ENCODE measurements at regions not wholly inside any gene's neighbourhood (a gene's known extent, or its start where the extent isn't known, plus 50 kb on each side); places are given as distances from the start of the nearest gene placed in this dataset.

DNA sequence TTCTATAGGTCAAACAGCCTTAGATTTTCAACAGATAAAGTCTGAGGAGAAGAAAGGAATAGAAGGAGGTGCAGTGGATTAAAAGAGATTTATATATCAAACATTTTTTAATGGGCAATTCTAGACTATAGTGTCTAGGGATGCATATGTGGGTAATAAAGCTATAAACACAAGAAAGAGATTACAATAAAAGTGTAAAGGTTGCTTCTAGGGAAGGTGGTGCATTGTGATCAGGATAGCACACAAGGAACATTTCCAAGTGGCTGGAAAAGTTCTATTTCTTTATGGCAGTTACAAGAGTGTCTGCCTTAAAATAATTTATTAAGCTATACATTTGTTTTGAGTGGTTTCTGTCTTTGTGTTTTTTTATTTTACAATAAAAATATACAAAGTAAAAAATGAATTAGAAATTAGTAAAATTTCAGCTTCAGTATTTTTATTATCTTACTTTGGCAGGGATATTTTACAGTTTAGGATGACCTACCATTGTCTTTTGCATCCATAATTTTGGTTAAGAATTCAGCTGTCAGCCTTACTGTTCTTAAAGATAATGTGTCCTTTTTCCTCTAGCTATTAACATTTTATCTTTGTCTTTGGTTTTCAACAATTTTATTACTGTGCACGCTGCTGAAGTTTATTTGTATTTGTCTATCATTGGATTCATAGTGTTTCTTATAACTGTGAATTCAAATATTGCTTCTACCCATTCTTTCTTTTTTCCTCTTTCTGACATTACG is 221.8 kb downstream of the LACC1 start:
- no peak for DNase-seq

DNA sequence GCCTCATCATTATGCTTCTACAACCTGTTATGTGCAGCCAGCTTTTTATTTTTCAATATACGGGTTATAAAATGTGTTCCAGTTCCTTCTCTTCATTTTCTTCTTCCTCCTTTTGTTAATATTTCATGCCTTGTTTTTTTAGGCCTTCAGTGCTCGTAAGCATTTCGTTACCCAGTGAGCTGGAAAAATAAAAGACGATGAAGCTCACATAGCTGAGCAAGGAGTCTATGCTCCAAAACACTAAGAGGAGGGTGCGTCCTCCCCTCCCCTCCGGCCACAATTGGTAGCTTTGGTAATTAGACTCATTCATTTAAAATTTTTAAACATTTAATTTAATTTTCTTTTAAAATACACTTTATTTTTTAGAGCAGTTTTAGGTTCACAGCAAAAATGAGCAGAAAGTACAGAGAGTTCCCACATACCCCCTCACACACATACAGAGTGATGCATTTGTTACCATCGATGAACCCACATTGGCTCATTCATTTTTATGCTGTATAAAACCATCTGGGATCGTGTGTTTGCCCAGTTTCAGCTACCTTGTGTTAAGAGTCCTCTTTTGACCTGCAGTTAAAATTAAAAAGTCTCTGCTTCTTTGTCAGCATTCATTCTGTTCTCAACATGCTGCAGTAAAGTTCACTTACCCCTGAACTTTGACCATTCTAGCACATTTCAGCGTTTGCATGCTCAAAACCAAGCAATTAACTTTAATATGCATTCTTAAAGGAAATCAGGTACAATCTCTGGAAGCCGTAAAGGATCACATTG is 223.9 kb downstream of the LACC1 start:
- DNase-seq = no peak

DNA sequence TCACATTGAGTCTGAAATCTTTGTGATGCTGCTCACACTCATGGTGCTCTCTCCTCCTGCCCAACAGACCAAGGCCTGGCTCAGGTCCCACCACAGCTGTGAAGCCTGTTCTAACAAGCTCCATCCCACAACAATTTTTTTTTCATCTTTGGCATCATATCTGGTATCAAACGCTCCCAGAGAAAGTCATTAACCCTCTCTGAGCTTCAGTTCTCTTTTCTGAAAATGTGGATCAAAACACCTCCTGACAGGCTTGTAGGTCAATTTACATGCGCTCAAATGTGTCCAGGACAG is 224.4 kb downstream of the LACC1 start:
- no peak for DNase-seq

DNA sequence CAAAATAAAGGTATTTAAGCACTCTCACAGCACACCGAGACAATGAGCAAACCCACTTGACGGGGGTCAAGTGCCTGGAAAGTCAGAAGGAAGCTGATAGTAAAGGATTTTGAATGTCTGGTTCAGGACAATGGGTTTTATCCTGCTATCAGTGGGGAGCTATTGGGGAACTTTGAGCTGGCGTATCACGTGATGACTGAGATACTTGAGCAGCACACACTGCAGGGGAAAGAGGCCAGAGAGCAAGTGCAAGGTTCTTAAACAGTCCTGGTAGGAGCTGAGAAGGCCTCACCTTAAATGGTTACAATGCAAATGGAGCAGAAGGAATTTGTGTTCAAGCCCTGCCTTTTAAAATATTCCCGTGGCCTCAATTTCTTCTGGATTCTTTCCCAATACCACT is 225.3 kb downstream of the LACC1 start:
- DNase-seq = no peak

DNA sequence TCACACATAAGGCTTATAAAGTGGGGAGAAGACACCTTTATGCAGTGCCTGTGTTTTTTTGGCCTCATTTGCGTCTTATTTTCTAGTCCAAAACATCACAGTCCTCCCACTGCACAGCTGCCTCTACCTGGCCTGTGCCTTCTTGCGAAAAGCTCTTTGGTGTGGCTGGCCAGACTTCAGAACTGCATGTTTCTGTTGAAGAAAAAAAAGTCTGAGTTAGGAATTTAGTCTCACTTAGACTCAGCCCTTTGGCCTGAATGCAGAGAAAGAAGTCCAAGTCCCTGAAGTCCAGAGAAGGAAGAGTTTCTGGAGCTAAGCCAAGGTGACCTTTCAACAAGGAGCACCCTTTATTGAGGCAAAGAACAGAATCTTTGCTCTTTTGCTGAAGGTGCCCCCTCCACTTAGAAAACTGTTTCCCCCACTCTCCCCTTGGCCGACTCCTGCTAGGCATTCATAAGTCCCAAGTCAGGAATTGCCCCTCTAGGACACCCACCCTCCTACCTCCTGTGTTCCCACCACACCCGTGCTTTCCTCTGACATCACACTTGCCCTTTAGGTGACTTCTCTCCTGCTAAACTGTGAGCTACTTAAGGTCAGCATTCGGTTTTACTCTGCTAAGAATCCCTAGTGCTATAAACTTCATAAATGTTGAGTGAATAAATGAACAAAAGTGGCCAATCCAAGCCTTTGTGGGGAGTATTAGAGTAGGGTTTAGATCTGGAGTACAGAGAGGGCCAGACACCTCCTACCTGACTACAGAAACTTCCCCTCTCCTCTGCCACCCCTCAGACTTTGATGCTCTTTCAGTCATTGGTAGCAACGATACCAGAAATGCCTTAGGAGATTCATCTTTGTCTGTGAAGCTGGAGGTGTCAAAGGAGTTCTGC is 226.8 kb downstream of the LACC1 start:
- no peak for DNase-seq

DNA sequence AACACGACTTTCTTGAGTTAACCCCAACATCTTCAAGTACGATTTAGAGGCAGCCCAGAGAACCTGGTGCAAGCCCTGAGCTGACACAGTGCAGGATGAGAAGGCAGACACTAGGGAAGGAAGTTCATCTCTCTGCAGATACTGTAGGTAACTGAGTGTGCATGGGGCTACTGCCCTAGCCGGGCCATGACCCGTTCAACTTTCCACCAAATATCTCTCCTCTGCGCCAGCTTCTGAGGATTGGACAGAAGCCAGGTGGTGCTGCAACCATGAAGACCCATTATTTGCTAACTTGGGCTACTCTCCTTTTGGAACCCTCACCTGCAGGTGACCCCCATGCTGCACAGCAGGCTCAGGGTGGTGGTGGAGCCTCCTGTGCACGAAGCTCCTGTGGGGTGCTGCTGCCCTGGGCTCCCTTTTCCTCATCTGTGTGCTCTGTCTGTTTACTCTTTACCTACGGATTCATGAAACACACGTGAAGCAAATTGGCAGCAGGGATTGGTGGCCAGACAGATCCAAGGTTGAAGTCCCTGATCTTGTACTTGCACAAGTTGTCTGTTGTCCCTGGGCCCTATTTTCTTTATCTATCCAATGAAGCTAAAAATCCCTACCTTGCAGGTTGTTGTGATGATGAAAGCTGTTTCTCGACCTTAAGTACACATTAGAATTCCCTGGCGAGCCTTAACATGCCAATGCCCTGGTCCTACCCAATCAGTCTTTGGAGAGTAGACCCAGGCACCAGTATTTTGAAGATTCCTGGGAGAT is 227.8 kb downstream of the LACC1 start:
- no peak for DNase-seq

DNA sequence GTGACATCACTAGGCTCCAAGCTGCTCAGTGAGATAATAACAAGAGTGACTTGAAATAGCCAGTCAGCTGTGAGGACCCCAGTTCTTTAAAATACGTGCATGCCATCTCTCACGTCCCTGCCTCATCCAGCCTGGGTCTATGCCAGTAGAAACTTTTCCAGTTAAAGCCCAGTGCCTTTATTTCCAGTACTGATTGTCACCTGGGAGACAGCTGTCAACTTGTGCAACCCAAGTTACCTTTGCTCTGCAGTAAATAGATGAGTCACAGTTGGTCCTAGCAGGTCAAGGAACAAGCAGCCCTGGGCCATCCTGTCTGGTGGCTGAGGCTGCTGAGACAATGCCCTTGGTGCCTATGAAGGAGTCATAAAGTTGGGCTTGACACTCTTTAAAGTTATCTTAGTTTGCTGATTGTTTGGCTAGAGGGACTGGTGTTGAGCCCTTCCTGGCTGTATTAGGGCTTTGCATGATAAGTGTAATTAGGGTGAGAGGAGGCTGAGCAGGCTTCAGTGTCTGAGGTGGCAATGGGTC is 228.7 kb downstream of the LACC1 start:
- no peak for DNase-seq

DNA sequence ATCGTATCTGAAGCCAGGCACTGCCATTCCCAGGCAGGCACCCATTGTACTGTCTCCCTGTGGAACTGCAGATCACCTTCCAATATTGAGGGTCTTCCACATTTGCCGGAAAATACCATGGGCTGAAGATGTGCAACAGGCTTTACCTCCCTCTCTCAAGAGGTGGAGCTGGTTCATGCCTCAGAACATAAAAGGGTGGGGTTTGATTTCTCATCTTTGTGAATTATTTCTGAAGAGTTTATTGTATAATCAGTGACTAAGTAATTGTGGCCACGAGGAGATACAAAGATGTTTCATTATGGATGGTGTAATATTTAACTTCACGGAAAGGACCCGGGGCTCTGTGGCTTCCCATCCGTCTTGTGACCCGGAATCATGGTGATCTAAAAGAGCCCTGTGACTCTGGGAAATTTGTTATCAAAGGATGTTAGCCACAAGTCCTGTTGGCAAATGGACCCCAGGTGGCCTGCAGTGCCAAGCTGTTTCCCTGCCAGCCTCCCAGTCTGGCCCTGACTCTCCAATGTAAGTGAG is 230.5 kb downstream of the LACC1 start:
- no peak for DNase-seq

DNA sequence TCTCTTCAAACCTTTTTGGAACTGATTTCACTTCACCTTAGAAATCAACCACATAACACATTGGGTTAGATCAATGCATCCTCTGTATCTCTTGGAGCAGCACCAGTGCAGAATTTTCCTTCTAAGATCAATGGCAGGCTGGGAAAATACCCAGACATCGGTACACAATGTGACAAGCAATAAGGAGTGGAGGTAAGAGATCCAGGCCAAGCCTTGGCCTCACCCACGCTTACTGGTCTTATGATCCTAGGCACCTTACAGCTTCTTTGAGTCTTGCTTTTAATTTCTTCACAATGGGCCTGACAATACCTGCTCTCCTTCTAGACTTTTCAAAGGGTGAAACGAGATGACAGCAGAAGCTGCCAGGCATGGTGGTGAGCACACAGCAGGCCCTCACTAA is 232.0 kb downstream of the LACC1 start:
- DNase-seq = no peak

DNA sequence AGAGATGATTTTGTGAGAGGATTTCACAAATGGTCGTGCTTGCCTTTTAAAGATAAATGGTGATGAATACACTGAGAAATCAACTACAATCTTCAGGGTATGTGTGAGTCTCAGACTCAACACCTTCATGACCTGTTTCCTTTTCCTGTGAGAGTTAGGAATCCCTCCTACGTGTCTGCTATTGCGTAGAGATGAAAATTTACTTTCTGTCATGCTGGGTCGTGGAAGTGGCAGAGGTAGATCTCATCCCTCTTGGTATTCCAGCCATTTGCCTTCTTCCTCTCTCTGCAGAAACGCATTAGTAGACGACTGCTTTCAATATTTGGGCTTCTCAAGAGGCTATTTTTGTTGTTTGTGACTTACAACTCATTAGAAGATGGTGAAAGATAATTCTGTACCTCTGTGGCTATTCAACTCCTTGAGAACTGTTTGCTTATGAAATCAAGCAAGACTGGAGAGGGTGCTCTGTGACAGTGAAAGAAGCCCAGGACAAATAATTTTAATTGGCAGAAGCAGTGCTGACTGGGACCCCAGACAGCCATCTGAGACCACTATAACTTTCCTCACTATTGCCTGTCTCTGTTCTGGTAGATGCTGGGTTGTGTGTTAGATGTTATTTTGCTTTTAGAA is 233.1 kb downstream of the LACC1 start:
- DNase-seq = no peak

DNA sequence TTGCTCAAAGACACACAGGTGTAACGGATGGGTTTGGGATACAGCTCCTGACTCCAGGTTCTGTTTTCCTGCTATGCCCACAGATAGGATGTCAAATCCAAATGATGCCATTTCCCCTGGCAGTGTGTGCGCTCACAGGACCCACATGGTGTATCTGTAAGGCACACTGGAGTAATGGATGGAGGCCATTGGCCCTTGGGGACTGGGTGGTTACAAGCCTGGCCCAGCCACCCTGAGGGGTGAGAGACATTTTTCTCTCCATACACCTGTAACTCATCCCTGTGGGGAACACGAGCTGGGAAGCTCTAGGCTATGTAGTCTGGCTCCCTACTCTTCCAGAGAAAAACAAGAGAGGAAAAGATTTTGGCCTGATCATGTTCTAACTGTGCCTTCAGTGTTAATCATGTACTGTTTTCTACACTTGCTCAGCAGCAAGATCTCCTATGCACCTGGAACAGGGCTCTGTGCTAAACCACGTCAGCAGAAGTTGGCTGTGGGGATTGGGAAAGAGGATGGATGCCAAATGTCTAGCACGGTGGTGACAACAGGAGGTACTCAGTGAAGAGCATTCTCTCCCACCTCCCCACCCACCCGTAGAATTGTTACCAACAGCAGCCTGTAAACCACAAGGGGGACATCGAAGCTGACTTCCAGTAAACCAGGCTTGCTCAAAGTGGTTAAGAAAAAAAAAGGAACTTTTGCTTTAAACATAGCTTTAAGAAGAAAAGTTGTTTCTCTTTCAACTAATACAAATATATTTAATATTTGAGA is 237.0 kb downstream of the LACC1 start:
- no peak for DNase-seq

DNA sequence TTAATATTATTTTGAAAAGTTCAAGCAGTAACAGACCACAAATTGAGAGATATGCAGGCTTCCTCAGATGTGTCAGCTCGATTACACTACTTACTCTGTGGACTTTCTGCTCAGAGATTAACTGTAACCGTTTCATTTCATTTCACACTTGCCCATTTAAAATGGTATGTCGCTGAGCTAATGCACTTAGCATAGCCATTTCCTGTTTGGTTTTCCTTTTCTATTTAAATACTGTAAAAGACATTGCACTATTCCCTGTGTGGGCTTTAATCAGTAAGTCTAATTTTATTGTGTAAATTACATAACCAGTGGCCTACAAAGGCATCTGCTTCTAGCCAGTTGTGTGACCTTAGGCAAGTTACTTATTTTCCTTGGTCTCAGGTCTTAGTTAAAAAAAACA is 237.6 kb downstream of the LACC1 start:
- DNase-seq = no peak

DNA sequence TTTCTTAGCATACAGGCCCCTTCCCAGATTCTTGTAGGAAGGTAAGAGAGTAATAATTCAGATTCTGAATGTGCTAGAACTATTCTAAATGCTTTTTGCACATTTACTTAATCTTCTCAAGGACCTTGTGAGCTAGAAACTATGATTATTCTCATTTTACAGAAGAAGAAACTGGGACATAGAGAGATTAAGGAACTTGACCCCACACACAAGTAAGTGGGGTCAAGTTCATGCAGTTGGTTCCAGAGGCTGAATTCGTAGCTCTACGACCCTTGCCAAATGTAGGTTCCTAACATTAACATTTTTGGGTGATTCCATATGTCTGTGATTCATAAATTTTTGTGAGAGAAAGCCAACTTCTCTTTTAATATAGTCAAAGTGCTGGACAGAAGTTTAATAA is 238.1 kb downstream of the LACC1 start:
- DNase-seq = no peak

DNA sequence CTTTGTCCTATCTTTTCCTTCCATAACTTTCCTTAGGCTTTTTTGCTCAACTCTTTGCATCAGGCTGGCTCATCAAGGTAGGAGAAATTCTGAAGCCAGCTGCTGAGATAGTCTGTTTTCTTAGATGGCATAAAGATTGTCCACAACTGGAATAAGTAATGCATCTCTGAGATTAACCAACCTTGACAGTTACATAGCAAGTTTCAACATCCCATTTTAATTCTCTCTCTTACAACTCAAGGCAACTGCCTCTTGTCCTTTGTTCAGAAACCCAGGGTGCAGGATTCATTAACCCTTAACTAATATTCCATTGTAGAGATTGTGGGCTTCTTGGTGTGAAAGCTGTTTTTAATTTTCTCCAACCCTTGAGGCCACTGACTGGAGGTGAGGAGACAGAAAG is 239.2 kb downstream of the LACC1 start:
- DNase-seq = no peak

DNA sequence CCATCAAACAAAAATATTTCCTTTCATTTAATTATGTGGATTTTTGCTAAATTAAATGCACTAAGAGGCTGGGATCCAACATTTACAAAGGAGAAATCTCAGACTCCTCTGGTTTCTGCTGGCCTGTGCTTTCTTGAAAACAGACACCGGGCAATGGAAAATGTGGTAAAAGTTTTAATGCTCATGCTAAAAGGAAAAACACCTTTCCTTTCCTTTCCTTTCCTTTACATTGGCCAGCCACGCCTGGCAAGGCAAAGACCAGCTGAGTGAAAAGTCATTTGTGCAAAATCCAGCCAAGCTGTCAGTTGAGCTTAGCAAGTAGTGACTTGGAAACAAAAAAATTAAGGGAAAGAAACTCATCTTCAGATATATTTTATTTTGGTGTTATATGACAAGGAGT is 240.3 kb downstream of the LACC1 start:
- no peak for DNase-seq

DNA sequence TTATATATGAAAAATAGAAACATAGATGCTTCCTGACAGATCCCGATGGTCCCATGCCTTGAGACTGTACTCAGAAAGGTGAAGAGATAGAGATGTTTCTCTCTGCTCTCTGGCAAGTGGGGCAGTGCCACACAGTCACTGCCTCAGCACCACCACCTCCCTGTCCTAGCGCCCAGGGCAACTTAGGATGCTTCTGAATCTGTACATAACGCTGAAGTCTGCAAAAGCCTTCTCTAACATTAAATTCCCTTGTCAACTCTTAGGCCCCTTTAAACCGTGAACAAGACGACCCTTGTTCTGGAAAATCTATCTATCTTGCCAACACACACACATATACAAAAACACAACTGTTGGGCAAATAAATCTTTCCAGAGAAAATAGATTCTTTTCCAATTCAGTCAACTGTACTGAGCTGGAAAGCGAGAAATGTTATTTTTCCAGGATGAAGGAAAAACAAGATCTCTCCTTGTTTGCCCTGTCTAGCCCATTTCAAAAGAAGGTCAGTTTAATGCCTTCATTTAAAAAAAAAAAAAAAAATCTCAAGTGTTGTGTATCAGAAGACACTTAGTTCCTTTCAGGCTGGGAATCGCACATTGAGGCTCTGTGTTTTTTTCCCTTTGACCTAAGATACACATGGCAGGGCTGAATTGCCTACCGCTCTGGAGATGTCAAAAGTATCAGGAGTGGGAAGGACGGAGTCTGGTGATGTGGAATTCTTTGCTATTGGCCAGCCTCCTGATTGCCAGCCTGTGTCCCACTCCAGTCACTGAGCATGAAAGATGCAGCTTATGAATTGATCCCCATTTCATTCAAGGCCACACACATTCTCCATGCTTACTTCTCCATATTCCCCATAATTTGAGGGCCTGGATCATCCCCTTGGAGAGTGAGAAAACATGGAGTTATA is 241.4 kb downstream of the LACC1 start:
- no peak for DNase-seq

DNA sequence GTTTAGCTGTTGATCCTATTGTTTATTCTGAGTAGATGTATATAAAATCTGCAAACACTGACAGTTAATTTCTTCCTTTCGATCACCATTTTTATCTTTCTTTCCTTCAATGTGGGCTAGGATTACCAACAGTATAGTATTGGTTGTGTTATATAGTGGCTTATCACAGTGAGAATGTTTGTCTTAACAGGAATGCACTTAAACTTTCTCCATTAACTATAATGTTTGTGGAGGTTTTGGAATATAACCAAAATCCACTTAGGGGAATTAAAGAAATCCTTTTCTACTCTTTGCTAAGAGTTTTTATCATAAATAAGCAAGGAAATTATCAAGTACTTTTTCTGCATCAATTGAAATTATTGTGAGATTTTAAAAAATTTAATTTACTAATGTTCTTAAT is 244.6 kb downstream of the LACC1 start:
- no peak for DNase-seq

DNA sequence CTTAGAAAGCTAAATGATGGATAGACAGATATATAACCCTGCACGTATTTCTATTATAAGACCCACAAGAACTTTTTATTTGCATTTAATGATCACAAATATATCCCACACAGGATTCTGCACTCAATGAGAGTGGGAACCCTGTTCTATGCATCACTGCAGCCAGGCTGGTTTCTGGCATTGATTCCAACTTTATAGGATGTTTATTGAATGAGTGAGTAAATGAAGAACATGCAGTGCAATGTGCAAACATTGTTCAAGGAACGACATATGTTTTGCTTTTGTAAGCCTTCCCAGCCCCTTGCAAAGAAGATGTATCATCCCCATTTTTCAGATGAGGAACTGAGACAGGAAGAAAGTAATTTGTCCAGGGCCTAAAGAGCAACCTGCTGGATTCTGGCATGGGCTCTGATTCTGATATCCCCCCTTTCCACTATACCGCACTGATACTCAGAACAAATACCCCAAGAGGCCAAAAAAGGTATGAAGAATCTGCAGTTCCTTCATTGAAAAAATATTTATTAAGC is 246.3 kb downstream of the LACC1 start:
- no peak for DNase-seq

DNA sequence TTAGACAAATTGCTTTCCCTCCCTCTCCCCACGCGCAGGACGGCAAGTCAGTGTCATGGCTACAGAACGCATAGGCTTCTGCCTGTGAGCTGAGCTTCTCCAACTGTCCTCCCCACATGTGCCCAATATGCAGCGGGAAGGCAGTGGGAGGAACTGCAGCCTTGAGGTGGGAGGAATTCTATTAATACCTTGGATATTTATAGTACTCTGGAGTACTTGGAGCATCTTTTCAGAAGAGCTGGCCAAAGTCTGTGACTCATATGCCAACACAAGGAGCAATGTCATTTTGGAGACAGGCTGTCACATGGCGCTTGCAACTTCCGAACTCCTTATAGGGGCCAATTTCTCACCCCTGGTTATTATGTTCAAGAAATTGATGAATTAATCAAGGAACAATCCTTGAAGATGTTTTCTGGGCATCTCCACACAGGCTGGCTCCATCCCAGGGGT is 245.0 kb upstream of the SERP2 start:
- DNase-seq = no peak

DNA sequence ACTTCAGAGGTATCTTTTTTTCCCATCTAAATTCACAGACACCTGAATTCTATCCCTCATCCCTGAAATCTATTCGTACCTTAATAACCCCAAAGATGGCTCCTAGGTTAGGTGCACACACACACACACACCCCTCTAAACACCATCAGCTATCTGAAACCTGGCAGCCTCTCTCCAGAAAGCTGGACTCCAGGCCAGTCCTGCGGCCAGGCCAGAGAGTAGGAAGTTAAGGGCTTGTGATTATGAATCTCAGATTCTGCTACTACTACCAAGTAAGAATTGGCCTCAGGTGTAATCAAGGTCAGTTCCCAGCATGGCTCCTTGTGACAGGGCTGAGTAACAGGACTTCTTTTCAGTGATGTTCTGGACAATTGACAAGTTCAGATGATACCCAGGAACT is 244.2 kb upstream of the SERP2 start:
- no peak for DNase-seq

Measured in NCI-H226 (cell line).